ENCODE measurements at regions not wholly inside any gene's neighbourhood (a gene's known extent, or its start where the extent isn't known, plus 50 kb on each side); places are given as distances from the start of the nearest gene placed in this dataset.

DNA sequence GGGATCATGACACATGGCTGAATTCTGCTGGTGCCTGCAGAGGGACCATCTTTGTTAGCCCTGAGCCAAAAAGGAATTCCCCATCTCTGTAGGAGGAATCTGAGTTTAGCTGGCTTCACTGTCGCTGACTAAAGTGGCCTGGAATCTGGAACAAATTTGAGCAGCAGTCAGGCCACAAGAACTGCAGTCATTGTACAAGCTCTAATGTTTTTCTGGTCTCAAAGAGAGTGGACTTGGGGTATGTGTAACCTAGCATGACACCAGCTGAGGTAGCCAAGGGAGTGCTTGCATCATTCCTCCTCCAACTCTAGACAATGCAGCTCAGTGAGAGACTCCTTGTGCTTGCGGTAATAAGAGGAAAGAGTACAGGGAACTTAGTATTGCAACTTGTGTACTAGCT, 539.1 kb upstream of the LRRTM4 start:
- H3K27ac ChIP-seq = no peak overlapping the region
- no peak for TF ChIP-seq ZFX (IDR thresholded peaks at IDR 0.05)

DNA sequence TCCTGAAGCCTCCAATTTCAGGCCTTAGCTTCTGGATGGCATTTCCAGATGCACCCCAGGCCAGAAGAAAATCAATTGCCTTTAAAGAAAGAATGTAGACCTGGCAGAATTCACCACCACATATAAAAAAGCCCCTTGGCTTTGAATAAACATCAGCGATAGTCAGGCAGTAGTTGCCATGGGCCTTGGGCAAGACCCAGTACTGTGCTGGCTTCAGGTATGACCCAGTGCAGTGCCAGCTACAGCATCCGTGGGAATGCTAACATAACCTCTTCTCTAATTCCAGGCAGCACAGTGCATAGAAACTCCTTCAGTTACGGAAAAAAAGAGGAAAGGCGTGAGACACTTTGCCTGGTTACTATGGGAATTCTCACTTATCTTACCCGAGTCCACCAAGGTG, 539.6 kb upstream of the LRRTM4 start:
- TF ChIP-seq ZFX (IDR thresholded peaks at IDR 0.05) = no peak
- TF ChIP-seq, protein P1, sequence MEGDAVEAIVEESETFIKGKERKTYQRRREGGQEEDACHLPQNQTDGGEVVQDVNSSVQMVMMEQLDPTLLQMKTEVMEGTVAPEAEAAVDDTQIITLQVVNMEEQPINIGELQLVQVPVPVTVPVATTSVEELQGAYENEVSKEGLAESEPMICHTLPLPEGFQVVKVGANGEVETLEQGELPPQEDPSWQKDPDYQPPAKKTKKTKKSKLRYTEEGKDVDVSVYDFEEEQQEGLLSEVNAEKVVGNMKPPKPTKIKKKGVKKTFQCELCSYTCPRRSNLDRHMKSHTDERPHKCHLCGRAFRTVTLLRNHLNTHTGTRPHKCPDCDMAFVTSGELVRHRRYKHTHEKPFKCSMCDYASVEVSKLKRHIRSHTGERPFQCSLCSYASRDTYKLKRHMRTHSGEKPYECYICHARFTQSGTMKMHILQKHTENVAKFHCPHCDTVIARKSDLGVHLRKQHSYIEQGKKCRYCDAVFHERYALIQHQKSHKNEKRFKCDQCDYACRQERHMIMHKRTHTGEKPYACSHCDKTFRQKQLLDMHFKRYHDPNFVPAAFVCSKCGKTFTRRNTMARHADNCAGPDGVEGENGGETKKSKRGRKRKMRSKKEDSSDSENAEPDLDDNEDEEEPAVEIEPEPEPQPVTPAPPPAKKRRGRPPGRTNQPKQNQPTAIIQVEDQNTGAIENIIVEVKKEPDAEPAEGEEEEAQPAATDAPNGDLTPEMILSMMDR (conservative IDR thresholded peaks at IDR 0.05) = no peak
- no peak overlapping the region for H3K27ac ChIP-seq

DNA sequence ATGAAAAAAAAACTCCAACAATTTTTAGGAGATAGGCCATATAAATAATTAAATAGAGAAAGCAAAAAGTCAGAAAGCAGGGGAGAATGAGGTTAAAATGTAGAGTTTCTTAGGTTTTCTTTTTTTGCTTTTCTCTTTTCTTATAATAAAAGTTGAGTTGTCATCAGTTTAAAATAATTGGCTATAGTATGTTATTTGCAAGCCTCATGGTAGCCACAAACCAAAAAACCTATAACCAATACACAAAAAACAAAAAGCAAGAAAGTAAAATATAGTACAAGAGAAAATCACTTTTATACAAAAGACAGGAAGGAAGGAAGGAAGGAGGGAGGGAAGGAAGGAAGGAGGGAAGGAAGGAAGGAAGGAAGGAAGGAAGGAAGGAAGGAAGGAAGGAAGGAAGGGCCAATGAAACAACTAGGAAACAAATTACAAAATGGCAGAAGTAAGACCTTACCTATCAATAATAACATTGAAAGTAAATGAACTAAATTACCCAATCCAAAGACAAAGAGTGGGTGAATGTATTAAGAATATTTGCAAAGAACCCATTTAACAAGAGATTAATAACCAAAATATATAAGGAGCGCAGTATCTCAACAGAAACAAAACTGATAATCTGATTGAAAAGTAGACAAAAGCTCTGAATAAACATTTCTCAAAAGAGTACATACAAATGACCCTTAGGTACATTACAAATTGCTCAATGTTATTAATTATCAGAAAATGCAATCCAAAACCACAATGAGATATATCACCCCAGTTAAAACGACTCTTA, 541.3 kb upstream of the LRRTM4 start:
- TF ChIP-seq, protein P1 (conservative IDR thresholded peaks at IDR 0.05) = no peak
- TF ChIP-seq ZFX (IDR thresholded peaks at IDR 0.05) = no peak
- no peak overlapping the region for H3K27ac ChIP-seq

DNA sequence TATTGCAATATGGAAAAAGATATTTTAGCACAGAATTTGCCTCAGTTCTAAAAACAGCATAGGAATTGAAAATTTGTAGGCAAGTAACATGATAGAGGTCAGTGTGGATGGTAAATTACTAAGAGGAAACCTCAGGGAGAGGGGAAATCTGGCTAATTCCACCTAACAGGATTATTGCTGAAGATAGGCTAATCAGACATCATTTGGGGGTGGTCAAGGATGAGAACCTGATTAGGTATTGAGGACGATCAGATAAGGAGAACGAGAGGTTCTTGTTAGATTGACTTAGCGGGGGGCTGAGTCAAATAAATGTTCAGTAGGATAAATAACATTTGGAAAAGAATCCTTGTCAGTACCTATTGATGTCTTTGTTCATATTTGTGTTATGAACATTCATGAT, 543.2 kb upstream of the LRRTM4 start:
- no peak overlapping the region for H3K27ac ChIP-seq
- TF ChIP-seq ZFX (IDR thresholded peaks at IDR 0.05) = no peak
- TF ChIP-seq, protein P1 (conservative IDR thresholded peaks at IDR 0.05) = no peak

DNA sequence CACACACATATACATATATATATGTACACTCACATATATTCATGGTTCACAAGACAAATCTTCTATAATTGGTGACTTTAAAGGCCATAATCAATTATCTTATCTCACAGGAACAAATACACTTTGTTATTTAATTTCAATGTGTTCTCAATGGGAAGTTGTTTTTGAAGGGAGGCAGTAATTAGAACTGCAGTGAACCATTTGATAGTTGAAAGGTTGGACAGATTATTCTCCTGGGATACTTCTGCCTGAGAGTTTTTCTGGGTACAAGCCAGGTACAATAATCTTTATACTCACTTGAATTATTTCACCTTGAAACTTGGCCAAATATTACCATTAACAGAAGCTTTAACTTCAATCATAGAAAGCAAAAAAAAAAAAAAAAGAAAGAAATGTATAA, 546.6 kb upstream of the LRRTM4 start:
- no peak for TF ChIP-seq ZFX (IDR thresholded peaks at IDR 0.05)
- TF ChIP-seq, protein P1 (conservative IDR thresholded peaks at IDR 0.05) = no peak

DNA sequence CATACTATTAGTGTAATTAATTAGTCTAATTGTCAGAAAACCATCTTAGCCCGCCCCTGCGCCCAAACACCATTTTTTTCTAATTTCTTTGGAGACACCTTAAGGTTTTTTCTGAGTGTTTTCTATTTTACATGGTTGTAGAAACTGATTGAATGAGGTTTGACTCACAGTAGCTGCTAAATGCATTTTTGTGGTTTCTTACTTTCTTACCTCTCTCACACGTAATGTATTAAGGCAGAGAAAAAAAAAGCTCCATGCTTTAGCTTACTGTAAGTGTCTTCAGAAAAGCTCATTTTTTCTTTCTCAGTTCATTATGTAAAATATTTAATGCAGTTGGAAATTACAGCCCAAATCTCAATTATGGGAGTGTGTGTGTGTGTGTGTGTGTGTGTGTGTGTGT, 548.5 kb upstream of the LRRTM4 start:
- TF ChIP-seq, protein P1 (conservative IDR thresholded peaks at IDR 0.05) = no peak
- TF ChIP-seq ZFX (IDR thresholded peaks at IDR 0.05) = no peak
- no peak overlapping the region for H3K27ac ChIP-seq

More for the DNA sequence above, 546.6 kb upstream of the LRRTM4 start:
- no peak overlapping the region for H3K27ac ChIP-seq

DNA sequence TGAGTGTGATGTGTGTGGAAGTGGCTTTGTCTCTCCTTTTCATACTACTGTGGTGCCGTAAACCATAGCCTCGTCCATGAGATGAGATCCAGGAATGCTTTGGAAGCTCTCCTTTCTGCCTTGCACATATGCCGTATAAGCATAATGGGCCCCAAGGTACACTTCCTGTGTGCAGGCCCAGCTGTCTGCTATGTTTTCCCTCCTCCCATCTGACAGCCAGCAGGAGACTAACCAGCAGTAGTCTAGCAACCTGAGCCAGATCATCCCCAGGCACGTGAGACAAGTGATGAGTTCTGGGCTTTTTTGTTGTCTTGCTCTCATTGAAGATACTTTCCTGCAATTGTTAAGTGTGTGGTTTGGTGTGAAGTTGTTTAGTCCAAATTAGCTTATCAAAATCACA, 555.5 kb upstream of the LRRTM4 start:
- TF ChIP-seq, protein P1 (conservative IDR thresholded peaks at IDR 0.05) = no peak
- no peak for TF ChIP-seq ZFX (IDR thresholded peaks at IDR 0.05)
- H3K27ac ChIP-seq = no peak overlapping the region

DNA sequence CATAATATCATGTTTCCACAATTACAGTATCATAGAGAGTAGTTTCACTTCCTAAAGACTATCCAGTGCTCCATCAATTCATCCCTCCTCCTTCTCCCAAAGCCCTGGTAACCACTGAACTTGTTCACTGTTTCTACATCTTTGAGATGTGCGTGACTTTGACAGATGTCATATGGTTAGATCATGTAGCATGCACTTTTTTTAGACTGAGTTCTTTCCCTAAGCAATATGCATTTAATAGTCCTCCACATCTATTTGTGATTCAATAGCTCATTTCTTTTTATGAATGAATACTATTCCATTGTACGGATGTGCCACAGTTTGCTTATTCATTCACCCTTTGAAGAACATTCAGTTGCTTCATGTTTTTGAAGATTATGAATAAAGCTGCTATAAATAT, 560.4 kb upstream of the LRRTM4 start:
- no peak for TF ChIP-seq ZFX (IDR thresholded peaks at IDR 0.05)
- TF ChIP-seq, protein P1 (conservative IDR thresholded peaks at IDR 0.05) = no peak
- H3K27ac ChIP-seq = no peak overlapping the region
